ENCODE measurements at regions not wholly inside any gene's neighbourhood (a gene's known extent, or its start where the extent isn't known, plus 50 kb on each side); places are given as distances from the start of the nearest gene placed in this dataset.

DNA sequence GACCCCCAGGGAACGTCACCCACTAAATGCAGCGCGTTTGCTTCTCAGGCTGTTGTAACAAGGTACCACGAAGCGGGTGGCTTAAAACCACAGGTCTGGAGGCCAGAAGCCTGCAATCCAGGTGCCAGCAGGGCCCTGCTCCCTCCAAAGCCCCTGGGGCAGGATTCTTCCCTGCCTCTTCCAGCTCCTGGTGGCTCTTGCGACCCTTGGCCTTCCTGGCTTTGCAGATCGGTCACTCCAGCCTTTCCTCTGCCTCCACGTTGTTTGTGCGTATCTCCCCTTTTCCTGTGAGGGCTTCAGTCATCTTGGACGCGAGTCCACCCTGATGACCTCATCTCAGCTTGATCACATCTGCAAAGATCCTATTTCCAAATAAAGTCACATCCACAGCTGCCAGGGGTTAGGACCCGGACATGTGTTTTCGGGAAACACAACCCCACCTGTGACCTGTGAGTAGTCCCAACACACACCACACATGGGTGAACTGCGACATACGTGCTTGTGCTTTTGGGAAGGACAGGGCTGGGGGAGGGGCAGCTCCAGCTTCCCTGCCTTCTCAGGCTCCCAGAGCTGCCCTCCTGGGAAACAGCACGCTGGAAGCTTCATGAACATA lies 114.5 kb upstream of the NCOR2 start:
- peak overlapping the region; percentile 80 for H4K91ac ChIP-seq (ENCODE audit: insufficient read depth, low read depth, low read length)
- WGBS, 2 experiments (ENCODE audit: extremely low coverage in 2 of 2, insufficient read length in 1 of 2): 44% methylated on average over 5 of the region's 16 CpGs; no CpG with 5 or more reads in 1 of the 2 experiments
- H3K4ac ChIP-seq (ENCODE audit: low read depth, low read length): peak overlapping the region; percentile 90
- H3K4me3 ChIP-seq (ENCODE audit: insufficient read depth, low read depth, low read length): no peak overlapping the region
- CTCF ChIA-PET: interaction anchor here (0.6 to 1.3 kb wide), 4 partner anchors 11 to 54 kb away, joined by 3 read pairs; no protein-coding TSS in a partner anchor
- peak overlapping the region; percentile 89 for H2BK120ac ChIP-seq (ENCODE audit: low read depth, low read length)
- no peaks in the 10 kb centered on the region for H4K20me1 ChIP-seq (ENCODE audit: insufficient read depth, low read length)
- dilution Hi-C loops (cut with HindIII; ENCODE audit: low sequenced_read_pairs, unreplicated experiment) (loop anchor here (10.0 kb wide), 1 partner anchor 53 kb away; no protein-coding TSS in a partner anchor), in situ Hi-C loops (cut with MboI; ENCODE audit: low sequenced_read_pairs) (no loop called here), intact Hi-C loops (cut with micrococcal nuclease) (loop anchor here (1.0 to 5.0 kb wide), 2 partner anchors 85 to 114 kb away; no protein-coding TSS in a partner anchor)
- H2BK5ac ChIP-seq (ENCODE audit: low read depth, low read length, poor library complexity, severe bottlenecking): peak overlapping the region; percentile 58
- H2BK15ac ChIP-seq (ENCODE audit: low read depth, low read length): peak overlapping the region; percentile 67; the same call in 2 of the 3 replicates
- peaks cover 11% of the 10 kb centered on the region for H3K9me1 ChIP-seq (ENCODE audit: insufficient read depth, low read length)
- H3K23ac ChIP-seq (ENCODE audit: low read depth, low read length): peak overlapping the region; percentile 90; the same call in 1 of the 2 replicates
- POLR2A ChIA-PET (ENCODE audit: unreplicated experiment): no interaction called here
- H2AFZ ChIP-seq (replicated peaks; ENCODE audit: low read length, poor library complexity): peak overlapping the region; percentile 79
- peak overlapping the region; percentile 71 for H3K14ac ChIP-seq (replicated peaks; ENCODE audit: low read depth, low read length)
- H3K56ac ChIP-seq (ENCODE audit: extremely low read depth, insufficient read depth, low read length): peak overlapping the region; percentile 49; the same call in 1 of the 2 replicates
- peak overlapping the region; percentile 75 for H2BK20ac ChIP-seq (ENCODE audit: low read depth, low read length)
- BruUV-seq (replicated peaks): no TSS peak
- no peak overlapping the region for H3K4me2 ChIP-seq (ENCODE audit: low read depth, low read length)
- peaks cover 33% of the 10 kb centered on the region for H3K4me1 ChIP-seq (ENCODE audit: control insufficient read depth, insufficient read depth, low read length)
- H3K18ac ChIP-seq (ENCODE audit: low read depth, low read length): peak overlapping the region; percentile 35
- no peaks in the 10 kb centered on the region for H3K27me3 ChIP-seq (ENCODE audit: control insufficient read depth, insufficient read depth, low read length)
- peak overlapping the region; percentile 21 to 70; a peak in 3 of 4 replicates for H4K8ac ChIP-seq (ENCODE audit: low read depth in 2 of 2, low read length in 2 of 2)
- peak overlapping the region; percentile 69 for H2AK9ac ChIP-seq (replicated peaks; ENCODE audit: low read depth, low read length, poor library complexity)
- H3K27ac ChIP-seq (ENCODE audit: insufficient read depth, low read length): peak overlapping the region; percentile 74
- ATAC-seq (ENCODE audit: low read depth) (peak; percentile 48), DNase-seq (peak; percentile 95)
- H2AK5ac ChIP-seq (ENCODE audit: low read depth, low read length): peak overlapping the region; percentile 91
- H3K79me1 ChIP-seq (ENCODE audit: low read depth in 1 of 2, low read length in 2 of 2): 0 out of 4 replicates have a peak, but pooled peaks cover 0 to 3% of the 10 kb centered on the region in 2 experiments
- H3K9ac ChIP-seq (ENCODE audit: low read depth, low read length): peak overlapping the region; percentile 26; the same call in 1 of the 2 replicates
- peak overlapping the region; percentile 50 for H4K5ac ChIP-seq (ENCODE audit: low read depth, low read length)
- no peaks in the 10 kb centered on the region for H3K36me3 ChIP-seq (ENCODE audit: control insufficient read depth, insufficient read depth, low read length)
- H3K9me3 ChIP-seq (ENCODE audit: control insufficient read depth, insufficient read depth, low read length): no peaks in the 10 kb centered on the region; the same call in 1 of the 2 replicates
- TF ChIP-seq POLR2A (IDR thresholded peaks at IDR 0.05; ENCODE audit: low read depth, low read length) (no peak), SMC3 (IDR thresholded peaks at IDR 0.05; ENCODE audit: low read depth, low read length) (no peak), BHLHE40 (IDR thresholded peaks at IDR 0.05; ENCODE audit: low read depth, low read length) (0 out of 2 replicates have a peak, but pooled peaks have one; percentile 33), MAFK (IDR thresholded peaks at IDR 0.05; ENCODE audit: low read depth, low read length) (no peak), CEBPB (IDR thresholded peaks at IDR 0.05; ENCODE audit: low read depth, low read length) (no peak), CHD1 (IDR thresholded peaks at IDR 0.05; ENCODE audit: low read depth, low read length) (no peak), RCOR1 (IDR thresholded peaks at IDR 0.05; ENCODE audit: insufficient replicate concordance, low read length) (peak; percentile 46), RAD21 (IDR thresholded peaks at IDR 0.05; ENCODE audit: low read length) (no peak), ELK1 (IDR thresholded peaks at IDR 0.05; ENCODE audit: borderline replicate concordance, low read depth, low read length) (no peak), MAZ (IDR thresholded peaks at IDR 0.05; ENCODE audit: borderline replicate concordance, low read depth, low read length) (no peak), MXI1 (IDR thresholded peaks at IDR 0.05; ENCODE audit: borderline replicate concordance, low read depth, low read length) (no peak), NFE2L2 (IDR thresholded peaks at IDR 0.05; ENCODE audit: low read depth, low read length) (no peak), USF2 (IDR thresholded peaks at IDR 0.05; ENCODE audit: low read depth, low read length) (no peak), RFX5 (IDR thresholded peaks at IDR 0.05; ENCODE audit: low read depth, low read length) (no peak), FOS (IDR thresholded peaks at IDR 0.05; ENCODE audit: low read depth, low read length) (peak; percentile 28; the same call in 1 of the 2 replicates)

All from IMR-90 (cell line).